Parathyroid adenoma (tissue), 2 donors: ENCODE measurements at regions not wholly inside any gene's neighbourhood (a gene's known extent, or its start where the extent isn't known, plus 50 kb on each side); places are given as distances from the start of the nearest gene placed in this dataset.

Source experiments
- H2AFZ ChIP-seq: fragments of 300-600 bp; sonication (generic); one replicate; pipeline ENCODE4 v1.7.0; 2017; ENCODE audit warnings: antibody characterized with exemption, mild to moderate bottlenecking
- H3K27ac ChIP-seq: fragments of 300-600 bp; sonication (generic); one replicate; pipeline ENCODE4 v1.7.0; 2017
- H3K27me3 ChIP-seq: fragments of 300-600 bp; sonication (generic); one replicate; pipeline ENCODE4 v1.7.0; 2017; ENCODE audit warnings: low read length; ENCODE audit not compliant: control insufficient read depth, insufficient read depth
- H3K36me3 ChIP-seq: fragments of 300-600 bp; sonication (generic); one replicate; pipeline ENCODE4 v1.7.0; 2017; ENCODE audit warnings: low read length; ENCODE audit not compliant: control insufficient read depth, insufficient read depth
- H3K4me1 ChIP-seq: fragments of 300-600 bp; sonication (generic); one replicate; pipeline ENCODE4 v1.7.0; 2017; ENCODE audit warnings: control low read depth
- H3K4me2 ChIP-seq: fragments of 300-600 bp; sonication (generic); one replicate; pipeline ENCODE4 v1.7.0; 2017; ENCODE audit warnings: low read length
- H3K4me3 ChIP-seq: fragments of 300-600 bp; sonication (generic); one replicate; pipeline ENCODE4 v1.7.0; 2017; ENCODE audit warnings: low read depth, low read length
- H3K79me2 ChIP-seq: fragments of 300-600 bp; sonication (generic); one replicate; pipeline ENCODE4 v1.7.0; 2017; ENCODE audit warnings: control low read depth
- H3K9ac ChIP-seq: fragments of 300-600 bp; sonication (generic); one replicate; pipeline ENCODE4 v1.7.0; 2017; ENCODE audit warnings: mild to moderate bottlenecking
- H3K9me3 ChIP-seq: fragments of 300-600 bp; sonication (generic); one replicate; pipeline ENCODE4 v1.7.0; 2017; ENCODE audit warnings: low read length; ENCODE audit not compliant: control insufficient read depth
- CTCF ChIP-seq: fragments of 300-600 bp; sonication (generic); IDR thresholded peaks from one replicate; pipeline ENCODE4 v1.7.0; 2017; ENCODE audit warnings: antibody characterized with exemption, mild to moderate bottlenecking
- donor health status: primary hyperparathyroidism.

GRCh38 chr6:144935181-144935580, 650.0 kb downstream of the UTRN start:
- Histone ChIP-seq H3K79me2 (no peaks in the 10 kb centered on the region), H3K27ac (no peak overlapping the region), H3K4me3 (no peak overlapping the region), H2AFZ (no peak overlapping the region), H3K4me1 (no peaks in the 10 kb centered on the region), H3K4me2 (no peak overlapping the region), H3K9me3 (no peaks in the 10 kb centered on the region), H3K9ac (no peak overlapping the region), H3K36me3 (no peaks in the 10 kb centered on the region), H3K27me3 (no peaks in the 10 kb centered on the region)
- no peak for TF ChIP-seq CTCF

- H3K9ac ChIP-seq: no peak overlapping the region
- H3K27ac ChIP-seq: no peak overlapping the region
- H3K4me3 ChIP-seq: no peak overlapping the region
- H3K36me3 ChIP-seq: no peaks in the 10 kb centered on the region
- H3K4me2 ChIP-seq: no peak overlapping the region
- no peaks in the 10 kb centered on the region for H3K4me1 ChIP-seq
- H3K9me3 ChIP-seq: no peaks in the 10 kb centered on the region
- H3K79me2 ChIP-seq: no peaks in the 10 kb centered on the region
- no peak for TF ChIP-seq CTCF
- no peaks in the 10 kb centered on the region for H3K27me3 ChIP-seq
- no peak overlapping the region for H2AFZ ChIP-seq
Observed at GRCh38 chr6:144935661-144936060, 650.5 kb downstream of the UTRN start.

- Histone ChIP-seq H3K4me1 (no peaks in the 10 kb centered on the region), H3K27me3 (no peaks in the 10 kb centered on the region), H3K9me3 (no peaks in the 10 kb centered on the region), H3K36me3 (no peaks in the 10 kb centered on the region), H3K4me3 (no peak overlapping the region), H3K9ac (no peak overlapping the region), H3K27ac (no peak overlapping the region), H3K79me2 (no peaks in the 10 kb centered on the region), H2AFZ (no peak overlapping the region), H3K4me2 (no peak overlapping the region)
- TF ChIP-seq CTCF: no peak
Observed at GRCh38 chr6:144936764-144937163, 651.6 kb downstream of the UTRN start.

GRCh38 chr6:144939921-144940320, 654.8 kb downstream of the UTRN start:
- Histone ChIP-seq H3K27ac (no peak overlapping the region), H3K4me2 (no peak overlapping the region), H3K4me3 (no peak overlapping the region), H3K9ac (no peak overlapping the region), H3K79me2 (no peaks in the 10 kb centered on the region), H3K9me3 (no peaks in the 10 kb centered on the region), H3K4me1 (no peaks in the 10 kb centered on the region), H3K27me3 (no peaks in the 10 kb centered on the region), H3K36me3 (no peaks in the 10 kb centered on the region), H2AFZ (no peak overlapping the region)
- no peak for TF ChIP-seq CTCF

- no peak for TF ChIP-seq CTCF
- Histone ChIP-seq H3K9ac (no peak overlapping the region), H3K9me3 (no peaks in the 10 kb centered on the region), H3K4me3 (no peak overlapping the region), H3K4me2 (no peak overlapping the region), H2AFZ (no peak overlapping the region), H3K4me1 (no peaks in the 10 kb centered on the region), H3K27ac (no peak overlapping the region), H3K79me2 (no peaks in the 10 kb centered on the region), H3K27me3 (no peaks in the 10 kb centered on the region), H3K36me3 (no peaks in the 10 kb centered on the region)
Observed at GRCh38 chr6:144944106-144944505, 659.0 kb downstream of the UTRN start.
